NCI-H2196 (cell line): ENCODE measurements at regions not wholly inside any gene's neighbourhood (a gene's known extent, or its start where the extent isn't known, plus 50 kb on each side); places are given as distances from the start of the nearest gene placed in this dataset.
"Not testable (repeated sequence)": the region's sequence is repeated elsewhere in the genome, so short reads cannot be mapped to it uniquely, and the experiment has no call there.

Experiments used
- DNase-seq: peaks from one replicate; lab custom pipeline; 2025; ENCODE audit not compliant: unreplicated experiment; lab: John Stamatoyannopoulos, UW

DNA sequence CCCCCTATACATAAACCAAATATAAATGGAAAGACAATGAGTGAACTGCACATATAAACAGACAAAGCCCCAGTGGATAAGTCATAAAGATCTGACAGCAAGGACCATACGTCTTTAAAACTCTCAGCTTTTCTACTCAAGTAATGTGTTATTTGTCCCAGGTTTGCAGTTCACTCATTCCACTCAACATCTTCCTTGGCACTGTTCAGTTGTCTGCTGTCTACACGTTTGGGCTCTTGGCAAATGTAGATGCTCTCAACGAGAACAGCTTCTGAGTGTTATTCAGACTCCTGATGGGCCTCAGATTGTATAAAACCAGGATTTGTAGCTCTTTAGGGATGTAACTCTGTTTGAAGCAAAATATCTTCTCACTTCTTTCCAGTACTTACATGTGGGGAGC is 198.2 kb upstream of the SEMA6A start:
- no peak for DNase-seq

DNA sequence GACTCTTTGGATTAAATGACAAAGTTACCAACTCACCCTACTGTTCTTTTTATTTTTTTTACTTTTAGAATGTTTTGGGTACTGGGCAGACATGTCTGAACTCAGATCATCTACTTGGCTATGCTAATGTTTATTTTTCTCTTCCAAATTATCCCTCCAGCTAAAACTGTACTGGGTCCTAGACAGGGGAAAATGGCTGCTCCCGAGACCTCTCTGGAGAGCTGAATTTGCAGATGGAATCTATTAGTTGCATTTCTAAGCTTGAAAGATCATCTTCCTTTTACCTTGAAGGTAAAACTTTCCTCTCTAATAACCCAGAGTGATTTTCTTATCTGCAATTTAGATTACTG is 197.5 kb upstream of the SEMA6A start:
- DNase-seq = no peak

DNA sequence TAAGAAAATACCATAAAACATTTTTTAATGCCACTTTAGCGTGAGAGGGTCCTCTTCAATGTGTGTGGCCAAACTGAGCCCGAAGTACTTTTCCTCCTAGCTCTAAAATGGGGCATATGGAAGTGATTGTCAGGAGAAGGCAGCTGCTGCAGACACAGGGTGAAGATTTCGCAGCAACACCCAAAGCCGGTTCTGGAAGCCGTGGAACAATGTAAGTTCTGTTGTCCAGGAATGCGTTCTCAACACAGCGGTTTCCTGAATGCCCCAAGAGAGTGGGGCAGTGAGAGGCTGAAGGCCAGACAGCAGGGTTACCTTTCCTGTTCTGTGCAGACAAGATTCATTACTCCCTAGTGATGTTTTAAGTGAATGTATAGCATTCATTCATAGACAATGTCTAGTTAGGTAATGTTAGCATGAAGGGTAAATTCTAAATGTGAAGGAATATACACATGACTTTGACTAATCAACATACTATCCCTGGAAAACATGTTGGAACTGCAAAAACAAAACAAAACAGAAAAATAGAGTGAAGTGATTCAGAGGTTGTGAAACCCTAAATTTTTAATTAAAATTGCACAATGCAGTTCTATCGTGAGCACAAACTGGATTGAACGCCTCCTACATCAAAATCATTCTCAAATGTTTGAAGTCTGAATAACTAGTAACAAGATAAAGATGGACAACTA is 197.0 kb upstream of the SEMA6A start:
- DNase-seq = no peak

DNA sequence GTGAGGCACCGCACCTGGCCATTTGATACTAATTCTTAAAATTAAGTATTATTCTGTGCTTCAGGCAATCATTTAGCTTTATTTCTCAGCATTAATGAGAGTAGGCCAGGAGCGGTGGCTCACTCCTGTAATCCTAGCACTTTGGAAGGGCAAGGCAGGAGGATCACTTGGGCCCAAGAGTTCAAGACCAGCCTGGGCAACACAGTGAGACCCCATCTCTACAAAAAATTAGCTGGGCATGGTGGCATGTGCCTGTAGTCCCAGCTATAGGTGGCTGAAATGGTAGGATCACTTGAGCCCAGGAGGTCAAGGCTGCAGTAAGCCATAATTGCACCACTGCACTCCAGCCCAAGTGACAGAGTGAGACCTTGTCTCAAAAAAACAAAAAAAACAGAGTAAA is 195.3 kb upstream of the SEMA6A start:
- DNase-seq = not testable (repeated sequence)

DNA sequence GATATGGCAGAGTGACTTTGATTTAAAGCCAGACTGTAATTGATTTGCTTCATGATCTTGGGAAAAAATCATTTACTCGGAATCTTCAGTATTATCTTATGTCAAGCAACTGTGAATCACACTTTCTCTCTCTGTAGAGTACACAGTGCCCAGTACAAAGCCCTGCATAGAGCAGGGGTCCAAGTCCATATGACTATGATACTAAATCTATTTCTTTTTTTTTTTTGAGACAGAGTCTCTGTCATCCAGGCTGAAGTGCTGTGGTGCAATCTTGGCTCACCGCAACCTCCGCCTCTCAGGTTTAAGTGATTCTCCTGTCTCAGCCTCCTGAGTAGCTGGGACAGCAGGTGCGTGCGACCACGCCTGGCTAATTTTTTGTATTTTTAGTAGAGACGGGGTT is 194.8 kb upstream of the SEMA6A start:
- no peak for DNase-seq

DNA sequence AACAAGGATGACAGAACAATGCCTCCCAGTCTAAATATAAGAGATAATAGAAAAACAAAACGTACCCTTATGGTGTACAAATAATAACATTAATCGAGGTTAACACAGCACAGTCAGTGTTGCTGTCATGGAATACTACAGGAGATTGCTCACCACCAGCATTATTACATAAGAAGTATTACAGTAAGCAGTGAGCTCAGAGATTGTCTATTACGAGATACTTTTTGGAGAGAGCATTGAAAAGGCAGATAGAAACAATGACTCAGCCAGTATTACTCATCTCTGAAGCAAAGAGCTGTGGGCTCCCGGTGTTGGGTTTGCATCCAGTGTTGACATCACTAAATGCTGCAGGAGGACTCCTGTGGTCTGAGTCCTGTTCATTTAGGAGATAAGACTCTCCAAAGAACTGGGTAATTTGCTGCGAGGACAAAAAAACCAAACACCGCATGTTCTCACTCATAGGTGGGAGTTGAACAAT is 191.9 kb upstream of the SEMA6A start:
- DNase-seq = no peak

DNA sequence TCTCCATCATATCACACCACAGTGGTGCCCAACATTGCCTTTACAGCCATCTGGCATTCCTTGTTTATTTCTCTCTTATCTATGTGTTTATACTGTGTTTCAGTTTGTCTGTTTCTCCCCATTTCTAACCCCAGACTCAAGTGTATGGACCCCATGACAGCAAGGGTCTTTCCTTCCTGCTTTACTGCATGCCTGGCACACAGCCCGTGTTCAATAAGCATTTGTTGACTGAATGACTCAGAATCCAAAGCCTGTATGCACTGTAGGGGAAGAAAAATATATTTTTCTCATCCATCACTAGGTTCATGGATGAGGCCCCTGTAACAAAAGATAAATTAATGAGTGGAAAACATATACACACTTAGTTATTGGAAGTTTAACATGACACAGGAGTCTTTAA is 190.8 kb upstream of the SEMA6A start:
- no peak for DNase-seq

DNA sequence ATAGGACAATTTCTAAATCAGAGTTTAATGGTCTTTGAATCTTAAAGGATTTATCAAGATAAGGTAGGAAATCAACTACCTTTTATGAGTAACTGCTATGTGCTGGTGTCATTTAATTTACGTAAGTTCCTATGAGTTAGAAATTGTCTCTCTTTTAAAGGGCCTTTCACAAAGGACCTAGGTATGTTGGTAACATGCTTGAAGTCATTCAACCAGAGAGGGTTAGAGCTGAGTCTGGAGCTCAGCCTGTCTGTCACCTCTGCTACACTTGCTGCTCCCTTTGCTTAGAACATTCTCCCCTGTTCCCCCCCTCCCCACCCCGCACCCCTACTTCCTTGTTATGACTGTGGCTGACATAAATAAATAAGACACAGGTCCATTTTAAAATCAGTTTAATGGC is 190.3 kb upstream of the SEMA6A start:
- DNase-seq = no peak

DNA sequence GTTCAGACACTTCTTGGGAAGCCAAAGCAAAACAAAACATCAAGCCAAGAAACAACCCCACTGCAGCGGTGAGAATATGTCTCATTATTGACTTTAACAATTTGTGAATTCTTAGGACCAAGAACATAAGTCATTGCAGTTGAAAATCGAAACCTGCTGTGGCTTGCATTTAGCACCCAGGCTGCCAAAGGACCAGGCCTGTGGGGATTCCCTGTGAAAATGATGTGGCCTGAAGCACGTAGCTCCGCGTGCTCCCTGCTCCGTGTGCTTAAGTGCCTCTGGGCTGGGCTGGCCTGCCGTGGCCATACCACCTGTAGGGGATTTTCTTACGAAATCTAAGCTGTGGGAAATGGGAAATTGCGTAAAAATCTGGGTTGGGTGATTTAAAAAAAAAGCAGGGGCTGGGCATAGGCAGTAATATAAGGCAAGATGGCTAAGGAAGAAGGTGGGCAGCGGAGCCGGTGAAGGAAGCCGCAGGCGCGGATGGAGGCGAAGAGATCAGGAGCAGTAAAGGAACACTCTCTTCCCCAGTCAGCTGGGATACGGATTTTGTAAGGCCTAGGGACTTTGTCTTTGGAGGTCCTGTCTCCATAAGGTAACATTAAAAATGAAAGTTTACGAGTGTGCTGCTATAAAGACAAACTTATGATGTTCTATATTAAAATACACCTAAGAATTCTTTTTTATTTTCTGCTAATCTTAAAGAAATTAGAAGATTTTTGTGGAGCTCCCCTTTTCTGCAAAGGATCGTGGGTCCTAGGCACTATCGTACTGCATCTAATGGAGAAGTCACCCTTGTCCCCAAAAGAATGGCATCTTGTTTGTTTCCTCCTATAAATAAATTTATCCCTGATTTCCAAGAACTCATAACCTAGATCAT is 189.6 kb upstream of the SEMA6A start:
- no peak for DNase-seq

DNA sequence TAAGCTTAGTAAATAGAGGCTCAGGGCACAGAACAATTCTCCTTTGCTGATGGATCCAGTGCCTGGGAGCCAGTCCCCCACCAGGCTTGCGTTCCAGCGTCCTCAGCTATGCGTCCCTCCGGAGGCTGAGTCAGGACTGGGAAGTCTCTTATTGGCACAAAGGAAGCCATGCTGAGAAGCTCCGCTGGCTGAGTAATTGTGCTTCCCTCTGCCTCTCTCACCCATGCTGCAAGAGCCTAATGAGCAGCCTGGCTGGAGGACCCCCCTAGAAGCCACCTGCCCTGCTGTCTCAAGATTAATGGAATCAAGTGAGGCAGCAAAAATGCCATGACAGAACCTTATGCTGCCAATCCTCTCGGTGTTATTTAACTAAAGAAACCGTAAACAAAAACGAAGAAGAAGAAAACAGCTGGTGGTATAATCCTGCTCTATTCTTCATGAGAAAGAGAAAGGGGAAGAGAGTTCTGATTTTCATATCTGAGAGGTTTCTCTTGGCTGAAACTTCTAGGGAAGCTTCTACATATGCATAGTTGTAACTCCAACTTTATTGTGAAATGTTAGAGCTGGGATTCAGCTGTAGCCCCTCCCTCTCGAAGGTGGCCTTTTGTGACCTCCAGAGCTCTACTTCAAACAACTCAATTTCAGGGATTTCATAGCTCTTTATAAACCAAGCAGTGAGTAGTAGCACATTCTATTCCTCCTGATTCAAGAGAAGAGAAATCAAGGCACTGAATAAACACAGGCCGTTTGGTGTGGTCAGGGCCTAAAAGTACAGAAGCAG is 185.4 kb upstream of the SEMA6A start:
- DNase-seq = no peak

DNA sequence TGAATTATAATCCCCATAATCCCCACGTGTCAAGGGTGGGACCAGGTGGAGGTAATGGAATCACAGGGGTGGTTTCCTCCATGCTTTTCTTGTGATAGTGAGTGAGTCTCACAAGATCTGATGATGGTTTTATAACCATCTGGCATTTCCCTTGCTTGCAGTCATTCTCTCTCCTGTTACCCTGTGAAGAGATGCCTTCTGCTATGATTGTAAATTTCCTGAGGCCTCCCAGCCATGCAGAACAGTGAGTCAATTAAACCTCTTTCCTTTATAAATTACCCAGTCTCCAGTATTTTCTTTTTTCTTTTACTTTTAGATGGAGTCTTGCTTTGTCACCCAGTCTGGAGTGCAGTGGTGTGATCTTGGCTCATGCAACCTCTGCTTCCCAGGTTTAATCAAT is 182.7 kb upstream of the SEMA6A start:
- no peak for DNase-seq

DNA sequence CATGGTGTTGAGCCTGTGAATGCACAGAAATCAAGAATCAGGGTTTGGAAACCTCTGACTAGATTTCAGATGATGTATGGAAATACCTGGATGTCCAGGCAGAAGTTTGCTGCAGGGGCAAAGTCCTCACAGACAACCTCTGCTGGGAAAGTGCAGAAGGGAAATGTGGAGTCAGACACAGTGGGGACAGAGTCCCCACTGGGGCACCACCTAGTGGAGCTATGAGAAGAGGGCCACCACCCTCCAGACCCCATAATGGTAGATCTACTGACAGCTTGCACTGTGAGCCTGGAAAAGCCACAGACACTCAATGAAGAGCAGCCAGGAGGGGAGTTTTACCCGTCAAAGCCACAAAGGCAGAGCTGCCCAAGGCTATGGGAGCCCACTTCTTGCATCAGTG is 181.9 kb upstream of the SEMA6A start:
- DNase-seq = no peak

DNA sequence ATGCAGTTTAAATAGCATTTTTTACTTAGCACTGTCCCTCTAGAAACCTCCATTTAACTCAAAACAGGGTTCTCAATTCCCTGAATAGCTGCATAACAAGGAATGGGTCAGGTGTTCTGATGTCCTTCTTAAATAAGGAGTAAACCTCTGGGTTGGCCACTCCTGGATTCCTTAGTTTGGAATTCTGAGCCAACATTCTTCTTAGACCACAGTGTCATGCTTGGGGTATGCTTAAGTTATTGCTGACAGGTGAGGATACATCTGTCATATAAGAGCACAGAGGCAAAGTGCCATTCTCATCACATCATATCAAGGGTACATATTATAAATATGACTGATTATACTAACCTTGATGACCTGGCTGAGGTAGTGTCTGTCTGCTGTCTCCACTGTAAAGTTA is 179.9 kb upstream of the SEMA6A start:
- DNase-seq = no peak

DNA sequence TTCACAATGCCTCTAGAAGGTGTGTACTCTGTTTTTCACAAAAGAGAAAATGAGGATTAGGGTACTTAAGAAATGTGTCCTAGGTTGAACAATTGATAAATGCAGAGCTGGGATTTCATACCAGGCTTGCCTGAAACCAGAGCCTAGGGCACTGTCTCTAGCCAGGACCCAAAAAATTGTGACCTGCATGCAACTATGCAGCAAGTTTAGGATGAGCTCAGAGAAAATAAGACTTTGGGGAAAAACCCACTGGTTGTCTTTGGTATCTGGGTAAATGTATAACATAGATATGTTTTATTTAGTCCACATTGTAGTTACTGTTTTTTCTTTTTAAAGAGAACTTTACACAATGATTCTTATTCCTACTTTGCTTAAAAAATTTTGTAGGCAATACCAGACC is 177.1 kb upstream of the SEMA6A start:
- no peak for DNase-seq

DNA sequence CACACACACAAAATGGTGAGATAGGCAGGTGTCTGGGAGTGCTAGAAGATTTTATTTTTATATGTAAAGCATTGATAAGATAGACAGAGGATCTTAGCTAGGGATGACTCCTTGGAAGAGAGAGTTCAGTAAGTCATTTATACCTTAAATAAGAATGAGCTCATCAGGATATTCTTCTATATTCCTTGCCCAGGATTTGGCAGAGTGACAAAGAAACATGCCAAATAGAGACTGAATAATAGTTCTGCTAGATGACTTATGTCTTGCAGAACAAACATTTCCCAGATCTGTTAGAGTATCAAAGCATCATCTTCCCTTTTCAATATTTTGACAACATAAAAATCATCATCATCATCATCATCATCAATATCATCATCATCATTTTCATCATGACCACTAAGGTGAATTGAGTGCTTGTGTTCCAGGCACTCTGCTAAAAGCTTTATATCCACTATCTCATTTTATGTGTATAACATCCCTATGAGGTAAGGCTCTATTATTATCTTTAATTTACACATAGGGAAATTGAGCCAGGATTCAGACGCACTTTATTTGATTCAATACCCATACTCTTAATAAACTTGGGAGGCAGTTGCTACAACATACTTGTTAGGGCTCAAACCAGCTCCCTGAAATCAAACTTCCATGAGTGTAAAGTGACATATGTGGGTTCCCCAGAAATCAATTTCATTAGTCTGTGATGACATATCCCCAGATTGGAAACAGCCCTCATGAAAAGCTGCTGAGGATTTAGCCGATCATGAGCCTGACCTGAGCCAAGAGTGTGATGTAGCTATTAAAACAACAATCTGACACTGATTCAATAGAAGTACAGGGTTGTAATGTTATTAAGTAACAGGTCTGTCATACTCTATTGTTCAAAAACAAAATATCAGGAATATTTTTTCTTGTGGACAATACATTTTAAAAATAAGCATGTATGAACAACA is 176.3 kb upstream of the SEMA6A start:
- no peak for DNase-seq

DNA sequence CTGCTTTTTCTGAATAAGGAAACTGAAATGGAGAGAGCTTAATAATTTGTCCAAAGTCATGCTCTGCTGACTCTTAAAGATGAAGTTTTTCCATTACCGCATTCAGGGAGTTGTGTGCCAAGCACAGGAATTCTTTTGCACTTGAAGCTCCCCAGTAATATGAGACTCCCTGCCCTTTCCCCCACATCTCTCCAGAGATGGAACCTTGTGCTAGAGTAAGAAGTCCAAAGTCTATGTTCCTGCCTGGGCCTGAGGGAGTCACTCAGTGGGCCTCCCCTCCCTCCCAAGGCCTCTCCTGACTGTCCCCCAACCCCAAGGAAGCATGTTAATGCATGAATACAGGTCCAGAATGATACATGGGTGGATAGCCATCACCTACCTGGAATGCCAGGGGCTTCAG is 173.3 kb upstream of the SEMA6A start:
- DNase-seq = no peak

DNA sequence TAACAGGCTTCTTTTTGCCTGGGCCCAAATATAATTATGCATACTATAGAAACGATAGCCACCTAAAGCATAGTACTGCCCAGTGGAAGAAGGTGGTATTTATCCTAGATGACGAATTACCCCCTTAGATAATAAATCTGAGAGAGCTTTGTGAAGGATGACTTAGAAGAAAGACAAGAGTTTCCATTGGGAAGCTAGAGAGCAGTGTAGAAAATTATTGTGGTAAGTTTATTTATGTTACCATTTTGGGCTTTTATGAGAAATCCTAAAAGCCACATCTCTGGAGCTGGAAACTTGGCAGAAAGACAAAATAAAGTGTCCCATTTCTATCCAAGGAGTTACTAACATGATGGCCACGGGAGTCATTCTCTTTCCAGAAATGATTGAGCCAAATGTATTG is 172.0 kb upstream of the SEMA6A start:
- no peak for DNase-seq

DNA sequence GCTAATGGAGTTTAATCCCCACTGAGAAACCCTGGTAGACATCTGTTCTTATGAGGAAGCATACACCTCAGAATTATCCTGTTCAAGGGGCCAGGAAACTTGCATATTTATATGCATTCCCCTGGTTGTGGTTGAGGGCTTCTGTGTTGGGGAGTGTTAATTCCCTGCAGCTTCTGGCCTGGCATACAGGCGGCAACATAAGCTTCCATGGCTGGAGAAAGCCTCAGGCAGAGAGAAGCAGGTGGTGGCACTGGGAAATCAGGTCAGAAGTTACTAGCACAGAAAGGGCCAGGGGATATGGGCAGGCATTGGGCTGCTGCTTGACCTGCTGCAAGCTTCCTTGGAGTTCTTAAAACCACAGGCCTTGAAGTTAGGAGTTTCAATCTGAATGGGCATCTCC is 166.1 kb upstream of the SEMA6A start:
- DNase-seq = no peak

DNA sequence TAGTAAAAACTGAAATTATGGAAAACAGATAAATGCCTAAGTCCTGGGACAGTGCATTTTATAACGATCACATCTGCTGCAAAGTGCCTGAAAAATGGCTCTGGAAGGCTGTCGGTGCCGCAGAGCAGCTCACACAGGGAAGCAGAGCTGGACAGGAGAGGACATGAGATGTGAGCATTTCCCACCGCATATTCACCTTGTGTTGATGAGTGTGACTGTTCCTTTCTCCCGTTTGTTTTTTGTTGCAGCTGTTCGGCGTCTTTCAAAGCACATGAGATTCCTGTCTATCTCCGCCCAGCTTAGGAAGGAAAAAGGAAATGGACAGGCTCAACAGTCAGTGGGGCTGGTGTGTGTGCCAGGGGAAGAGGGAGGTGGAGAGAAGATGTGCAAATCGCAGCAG is 164.9 kb upstream of the SEMA6A start:
- DNase-seq = no peak

DNA sequence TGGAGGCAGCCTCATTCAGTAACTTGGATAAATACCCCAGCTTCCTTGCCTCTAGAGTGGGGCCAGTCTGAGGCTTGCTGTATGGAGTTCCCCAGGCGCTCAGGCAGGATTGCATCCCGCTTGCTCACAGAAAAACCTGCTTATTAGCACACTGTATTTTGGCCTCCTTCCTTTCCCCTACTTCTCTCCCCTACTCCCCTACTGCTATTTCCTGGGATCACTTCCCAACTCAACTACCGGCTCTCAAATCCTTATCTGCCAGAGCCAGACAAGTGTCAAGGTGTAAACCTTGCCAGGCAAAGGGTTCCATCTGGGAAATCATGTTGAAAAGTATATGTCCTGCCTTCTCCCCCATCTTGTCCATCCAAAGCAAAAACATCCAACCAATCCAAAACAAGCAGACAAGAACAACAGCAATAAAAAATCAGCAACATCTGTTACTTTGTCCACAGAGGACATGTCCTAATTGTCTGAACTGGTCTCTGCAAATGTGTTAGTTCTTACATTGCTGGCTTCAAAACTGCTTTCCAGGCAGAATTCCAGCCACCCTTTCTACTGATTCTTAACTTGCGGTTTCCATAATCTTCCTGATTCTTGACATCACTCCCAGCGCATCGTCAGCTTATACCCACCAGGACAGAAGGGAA is 164.1 kb upstream of the SEMA6A start:
- DNase-seq = no peak
